SU-DHL-6 (cell line): ENCODE measurements at regions not wholly inside any gene's neighbourhood (a gene's known extent, or its start where the extent isn't known, plus 50 kb on each side); places are given as distances from the start of the nearest gene placed in this dataset.
A peak's percentile ranks its signal among the peaks of the same experiment; 100 is the strongest.

ENCODE experiments used
- H2AFZ ChIP-seq: fragments of 200-600 bp; sonication (generic); 2 replicates; pipeline ENCODE4 v1.6.1; 2014; ENCODE audit warnings: low read depth, mild to moderate bottlenecking, moderate library complexity, mixed read lengths, antibody characterized with exemption, low read length; ENCODE audit not compliant: severe bottlenecking
- H3F3A ChIP-seq: fragments of 200-600 bp; shearing (Covaris generic); 2 replicates; pipeline ENCODE4 v1.6.0; 2016; ENCODE audit warnings: antibody characterized with exemption, mild to moderate bottlenecking; ENCODE audit not compliant: insufficient read depth
- H3K27ac ChIP-seq: fragments of 200-600 bp; sonication (generic); 2 replicates; pipeline ENCODE4 v1.5.1; 2016; ENCODE audit warnings: low read depth, mild to moderate bottlenecking, low read length, moderate library complexity, mixed read lengths
- H3K27me3 ChIP-seq: fragments of 200-600 bp; sonication (generic), shearing (Covaris generic); 2 replicates; pipeline ENCODE4 v1.6.0; 2014; ENCODE audit warnings: mild to moderate bottlenecking, low read length
- H3K36me3 ChIP-seq: fragments of 200-600 bp; sonication (generic); 2 replicates; pipeline ENCODE4 v1.6.1; 2014; ENCODE audit warnings: mild to moderate bottlenecking, low read length, mixed read lengths
- H3K4me2 ChIP-seq: fragments of 300-600, 200-600 bp; shearing (Covaris generic), sonication (generic); 2 replicates; pipeline ENCODE4 v1.6.0; 2014; ENCODE audit warnings: low read length, low read depth, mild to moderate bottlenecking; ENCODE audit not compliant: poor library complexity, severe bottlenecking
- H3K4me3 ChIP-seq: fragments of 200-600 bp; sonication (generic); 2 replicates; pipeline ENCODE4 v1.5.1; 2014; ENCODE audit warnings: antibody characterized with exemption, low read length, mild to moderate bottlenecking, mixed read lengths; ENCODE audit not compliant: insufficient read depth, poor library complexity, severe bottlenecking
- H3K79me2 ChIP-seq: fragments of 200-600 bp; sonication (generic); 2 replicates; pipeline ENCODE4 v1.6.1; 2014; ENCODE audit warnings: mild to moderate bottlenecking, low read length, moderate library complexity; ENCODE audit not compliant: insufficient read depth
- H3K9ac ChIP-seq: fragments of 200-600 bp; sonication (generic); 2 replicates; pipeline ENCODE4 v1.7.0; 2014; ENCODE audit warnings: mild to moderate bottlenecking, low read length
- H3K9me2 ChIP-seq: fragments of 200-600 bp; sonication (generic); replicated peaks from 2 replicates; pipeline ENCODE4 v1.6.1; 2014; ENCODE audit warnings: low read length; ENCODE audit not compliant: insufficient read depth
- H3K9me3 ChIP-seq: fragments of 200-600 bp; sonication (generic); 2 replicates; pipeline ENCODE4 v1.6.1; 2014; ENCODE audit warnings: low read length, mixed read lengths; ENCODE audit not compliant: insufficient read depth
- H4K20me1 ChIP-seq: fragments of 200-600 bp; sonication (generic); 2 replicates; pipeline ENCODE4 v1.6.1; 2014; ENCODE audit warnings: low read depth, mild to moderate bottlenecking, antibody characterized with exemption, low read length, moderate library complexity, mixed read lengths
- EZH2phosphoT487 ChIP-seq: fragments of 200-600 bp; sonication (generic), shearing (Covaris generic); conservative IDR thresholded peaks from 2 replicates; pipeline ENCODE4 v1.6.1; 2018; ENCODE audit warnings: mild to moderate bottlenecking, antibody characterized with exemption, low read length, moderate library complexity, mixed read lengths
- TF ChIP-seq, protein P1 (sequence below): fragments of 200-600 bp; sonication (generic); IDR thresholded peaks from one replicate; pipeline ENCODE4 v1.5.1; 2017; ENCODE audit warnings: antibody characterized with exemption, mild to moderate bottlenecking, low read length, moderate library complexity; ENCODE audit not compliant: insufficient read depth, poor library complexity, severe bottlenecking

DNA sequence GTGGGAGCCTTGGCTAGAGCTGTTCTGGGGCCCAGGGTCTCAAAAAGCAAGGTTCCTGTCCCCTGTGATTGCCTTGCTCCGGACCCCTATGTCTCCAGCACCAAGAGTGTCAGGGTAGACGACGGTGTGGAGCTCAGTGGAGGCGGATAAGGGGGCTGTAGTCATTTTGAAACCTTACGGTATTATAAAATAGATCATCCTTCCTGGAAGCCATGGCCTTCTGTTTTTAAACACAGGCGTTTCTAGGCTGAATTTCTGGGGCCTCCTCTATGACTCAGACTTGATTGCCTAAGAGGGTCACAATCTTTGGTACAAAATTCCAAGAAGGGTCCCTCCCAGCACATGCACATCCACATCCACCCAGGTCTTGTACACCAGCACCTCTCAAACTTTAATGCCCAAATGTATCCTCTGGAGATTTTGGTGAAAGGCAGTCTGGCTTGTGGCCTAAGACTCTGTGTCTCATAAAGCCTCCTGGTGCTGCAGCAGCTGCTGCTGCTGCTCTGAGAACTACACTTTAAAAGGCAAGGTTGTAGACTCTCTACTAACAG, 70.5 kb upstream of the XCR1 start:
- H3K9me2 ChIP-seq, result no peaks in the 10 kb centered on the region
- no peaks in the 10 kb centered on the region for H3K79me2 ChIP-seq
- peak overlapping the region; percentile 21 for H3K4me2 ChIP-seq
- no peak overlapping the region for H3K27ac ChIP-seq
- H3K9me3 ChIP-seq, result no peaks in the 10 kb centered on the region
- no peaks in the 10 kb centered on the region for H3K36me3 ChIP-seq
- no peaks in the 10 kb centered on the region for H3F3A ChIP-seq
- H3K4me3 ChIP-seq, result no peak overlapping the region
- no peak for TF ChIP-seq EZH2phosphoT487
- TF ChIP-seq, protein P1, sequence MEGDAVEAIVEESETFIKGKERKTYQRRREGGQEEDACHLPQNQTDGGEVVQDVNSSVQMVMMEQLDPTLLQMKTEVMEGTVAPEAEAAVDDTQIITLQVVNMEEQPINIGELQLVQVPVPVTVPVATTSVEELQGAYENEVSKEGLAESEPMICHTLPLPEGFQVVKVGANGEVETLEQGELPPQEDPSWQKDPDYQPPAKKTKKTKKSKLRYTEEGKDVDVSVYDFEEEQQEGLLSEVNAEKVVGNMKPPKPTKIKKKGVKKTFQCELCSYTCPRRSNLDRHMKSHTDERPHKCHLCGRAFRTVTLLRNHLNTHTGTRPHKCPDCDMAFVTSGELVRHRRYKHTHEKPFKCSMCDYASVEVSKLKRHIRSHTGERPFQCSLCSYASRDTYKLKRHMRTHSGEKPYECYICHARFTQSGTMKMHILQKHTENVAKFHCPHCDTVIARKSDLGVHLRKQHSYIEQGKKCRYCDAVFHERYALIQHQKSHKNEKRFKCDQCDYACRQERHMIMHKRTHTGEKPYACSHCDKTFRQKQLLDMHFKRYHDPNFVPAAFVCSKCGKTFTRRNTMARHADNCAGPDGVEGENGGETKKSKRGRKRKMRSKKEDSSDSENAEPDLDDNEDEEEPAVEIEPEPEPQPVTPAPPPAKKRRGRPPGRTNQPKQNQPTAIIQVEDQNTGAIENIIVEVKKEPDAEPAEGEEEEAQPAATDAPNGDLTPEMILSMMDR, result no peak
- no peaks in the 10 kb centered on the region for H3K27me3 ChIP-seq
- no peak overlapping the region for H2AFZ ChIP-seq
- H4K20me1 ChIP-seq, result no peaks in the 10 kb centered on the region
- no peak overlapping the region for H3K9ac ChIP-seq

DNA sequence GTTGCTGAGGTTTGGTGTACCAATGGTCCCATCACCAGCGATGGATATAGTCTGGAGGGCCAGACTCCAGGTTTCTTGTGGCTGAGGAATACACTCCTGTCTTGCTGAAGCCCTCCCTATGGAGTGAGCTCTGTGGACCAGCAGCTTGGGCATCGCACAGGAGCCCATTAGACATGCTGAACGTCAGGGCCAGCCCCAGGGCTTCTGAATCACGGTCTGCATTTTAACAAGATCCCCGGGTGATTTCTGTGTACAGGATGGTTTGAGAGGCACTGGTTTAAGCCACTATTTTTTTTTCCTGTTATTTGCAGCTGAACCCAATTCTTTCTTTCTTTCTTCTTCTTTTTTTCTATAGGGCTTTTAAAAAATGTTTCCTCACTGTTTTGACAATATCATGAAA, 69.5 kb upstream of the XCR1 start:
- Histone ChIP-seq H2AFZ (no peak overlapping the region), H3F3A (no peaks in the 10 kb centered on the region)

DNA sequence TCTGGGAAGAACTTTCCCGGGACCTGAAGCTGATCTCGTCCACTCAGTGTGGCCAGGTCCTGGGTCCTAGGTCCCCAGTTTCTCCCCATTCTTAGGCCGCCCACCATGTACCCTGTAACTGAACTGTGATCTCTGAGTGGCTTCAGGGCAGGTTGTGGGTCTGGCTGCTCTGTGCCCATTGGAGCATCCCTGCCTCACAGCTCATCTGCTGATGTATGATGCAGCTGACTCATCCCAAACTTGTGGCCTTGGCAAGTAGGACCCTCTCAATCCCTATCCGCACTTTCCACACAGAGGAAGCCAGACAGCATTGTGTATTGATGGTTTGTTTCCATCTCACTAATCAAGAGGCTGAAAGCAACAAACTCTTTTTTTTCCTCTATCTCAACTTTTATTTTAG, 69.1 kb upstream of the XCR1 start:
- no peaks in the 10 kb centered on the region for H4K20me1 ChIP-seq
- H3K9ac ChIP-seq, result no peak overlapping the region
- H3K27ac ChIP-seq, result no peak overlapping the region
- H3K27me3 ChIP-seq, result no peaks in the 10 kb centered on the region
- TF ChIP-seq, protein P1, result no peak
- no peak for TF ChIP-seq EZH2phosphoT487
- H3K4me2 ChIP-seq, result no peak overlapping the region
- no peaks in the 10 kb centered on the region for H3F3A ChIP-seq
- H3K9me2 ChIP-seq, result no peaks in the 10 kb centered on the region
- H3K9me3 ChIP-seq, result no peaks in the 10 kb centered on the region
- no peaks in the 10 kb centered on the region for H3K36me3 ChIP-seq
- no peaks in the 10 kb centered on the region for H3K79me2 ChIP-seq
- no peak overlapping the region for H3K4me3 ChIP-seq
- H2AFZ ChIP-seq, result no peak overlapping the region

More for the DNA sequence above, 69.5 kb upstream of the XCR1 start:
- no peaks in the 10 kb centered on the region for H3K36me3 ChIP-seq
- H3K27ac ChIP-seq, result no peak overlapping the region
- no peaks in the 10 kb centered on the region for H3K27me3 ChIP-seq
- H4K20me1 ChIP-seq, result no peaks in the 10 kb centered on the region
- H3K4me2 ChIP-seq, result no peak overlapping the region
- H3K9ac ChIP-seq, result no peak overlapping the region
- no peaks in the 10 kb centered on the region for H3K9me3 ChIP-seq
- no peaks in the 10 kb centered on the region for H3K9me2 ChIP-seq
- no peak overlapping the region for H3K4me3 ChIP-seq
- H3K79me2 ChIP-seq, result no peaks in the 10 kb centered on the region
- TF ChIP-seq, protein P1, result no peak
- no peak for TF ChIP-seq EZH2phosphoT487
